Tibial nerve (tissue), 3 donors: ENCODE measurements at regions not wholly inside any gene's neighbourhood (a gene's known extent, or its start where the extent isn't known, plus 50 kb on each side); places are given as distances from the start of the nearest gene placed in this dataset.

Source experiments
- POLR2A ChIP-seq, 2 donors: fragments of 450-650 bp; IDR thresholded peaks; one replicate each; pipeline ENCODE4 v1.6.1; 2017; ENCODE audit warnings: antibody characterized with exemption in 2 of 2, mild to moderate bottlenecking in 2 of 2, moderate library complexity in 2 of 2
- TF ChIP-seq, protein P1 (sequence below), 5 experiments: fragments of 200-600 bp in 3 of 5; fragments of 450-650 bp in 2 of 5; sonication (generic) in 3 of 5; IDR thresholded peaks; one replicate each; pipeline ENCODE4 v1.5.1; 2016 to 2019; ENCODE audit warnings: antibody characterized with exemption in 5 of 5, mild to moderate bottlenecking in 3 of 5, moderate library complexity in 2 of 5

DNA sequence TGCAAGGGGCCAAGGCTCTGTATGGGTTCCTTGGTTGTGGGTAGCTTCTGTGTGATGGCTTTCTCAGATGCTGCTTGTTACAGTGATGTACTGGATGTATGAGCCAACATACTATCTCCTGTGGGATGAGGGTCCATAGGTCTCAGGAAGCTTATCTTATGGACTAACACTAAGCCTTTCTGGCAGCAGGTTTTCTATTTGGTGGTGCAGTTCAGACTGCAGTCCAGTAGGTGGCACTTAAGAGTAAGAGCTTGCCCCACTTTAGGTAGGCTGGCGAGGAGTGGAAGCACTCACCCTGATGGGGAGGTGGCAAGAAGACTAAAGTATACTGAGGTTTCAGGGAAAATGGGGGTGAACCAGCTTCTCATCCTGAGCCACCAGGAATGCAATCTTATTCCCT lies 306.7 kb upstream of the MAOA start:
- TF ChIP-seq, protein P1, sequence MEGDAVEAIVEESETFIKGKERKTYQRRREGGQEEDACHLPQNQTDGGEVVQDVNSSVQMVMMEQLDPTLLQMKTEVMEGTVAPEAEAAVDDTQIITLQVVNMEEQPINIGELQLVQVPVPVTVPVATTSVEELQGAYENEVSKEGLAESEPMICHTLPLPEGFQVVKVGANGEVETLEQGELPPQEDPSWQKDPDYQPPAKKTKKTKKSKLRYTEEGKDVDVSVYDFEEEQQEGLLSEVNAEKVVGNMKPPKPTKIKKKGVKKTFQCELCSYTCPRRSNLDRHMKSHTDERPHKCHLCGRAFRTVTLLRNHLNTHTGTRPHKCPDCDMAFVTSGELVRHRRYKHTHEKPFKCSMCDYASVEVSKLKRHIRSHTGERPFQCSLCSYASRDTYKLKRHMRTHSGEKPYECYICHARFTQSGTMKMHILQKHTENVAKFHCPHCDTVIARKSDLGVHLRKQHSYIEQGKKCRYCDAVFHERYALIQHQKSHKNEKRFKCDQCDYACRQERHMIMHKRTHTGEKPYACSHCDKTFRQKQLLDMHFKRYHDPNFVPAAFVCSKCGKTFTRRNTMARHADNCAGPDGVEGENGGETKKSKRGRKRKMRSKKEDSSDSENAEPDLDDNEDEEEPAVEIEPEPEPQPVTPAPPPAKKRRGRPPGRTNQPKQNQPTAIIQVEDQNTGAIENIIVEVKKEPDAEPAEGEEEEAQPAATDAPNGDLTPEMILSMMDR (IDR thresholded peaks at IDR 0.05), result peak in 1 of 5 experiments; percentile 21
- TF ChIP-seq POLR2A (IDR thresholded peaks at IDR 0.05), result no peak
